H9 (cell line): ENCODE measurements at regions not wholly inside any gene's neighbourhood (a gene's known extent, or its start where the extent isn't known, plus 50 kb on each side); places are given as distances from the start of the nearest gene placed in this dataset.

Experiments used
- DNase-seq: peaks from one replicate; pipeline ENCODE4 v3.0.0-alpha.2; 2017
- H2AFZ ChIP-seq: one replicate; pipeline ENCODE4 v1.6.1; 2013; ENCODE audit warnings: mild to moderate bottlenecking, low read length, control low read depth, moderate library complexity
- H2AK5ac ChIP-seq: 2 replicates; pipeline ENCODE4 v1.6.1; 2013; ENCODE audit warnings: low read length, control low read depth, mixed read lengths; ENCODE audit not compliant: insufficient read length
- H2BK120ac ChIP-seq: one replicate; pipeline ENCODE4 v1.6.1; 2013; ENCODE audit warnings: low read depth, mild to moderate bottlenecking, low read length, control low read depth, inconsistent platforms; ENCODE audit not compliant: poor library complexity, severe bottlenecking
- H2BK12ac ChIP-seq: 2 replicates; pipeline ENCODE4 v1.6.1; 2013; ENCODE audit warnings: low read length, control low read depth, mixed read lengths, low read depth; ENCODE audit not compliant: insufficient read length
- H2BK15ac ChIP-seq: 2 replicates; pipeline ENCODE4 v1.6.1; 2013; ENCODE audit warnings: low read depth, low read length, control low read depth
- H2BK20ac ChIP-seq: one replicate; pipeline ENCODE4 v1.6.1; 2013; ENCODE audit warnings: low read depth, mild to moderate bottlenecking, low read length, control low read depth, inconsistent platforms; ENCODE audit not compliant: poor library complexity, severe bottlenecking
- H2BK5ac ChIP-seq: 2 replicates; pipeline ENCODE4 v1.6.1; 2013; ENCODE audit warnings: low read length, control low read depth, mixed read lengths; ENCODE audit not compliant: insufficient read length
- H3K14ac ChIP-seq: 2 replicates; pipeline ENCODE4 v1.6.1; 2013; ENCODE audit warnings: low read length, control low read depth; ENCODE audit not compliant: insufficient read depth
- H3K18ac ChIP-seq: 2 replicates; pipeline ENCODE4 v1.6.1; 2013; ENCODE audit warnings: low read depth, mild to moderate bottlenecking, mixed read lengths, low read length, control low read depth; ENCODE audit not compliant: insufficient read length
- H3K23ac ChIP-seq: 2 replicates; pipeline ENCODE4 v1.6.1; 2013; ENCODE audit warnings: low read length, control low read depth, mixed read lengths, low read depth; ENCODE audit not compliant: insufficient read length
- H3K23me2 ChIP-seq: 2 replicates; pipeline ENCODE4 v1.6.1; 2013; ENCODE audit warnings: low read depth, mild to moderate bottlenecking, mixed read lengths, low read length, control low read depth; ENCODE audit not compliant: insufficient read length, poor library complexity, severe bottlenecking
- H3K27ac ChIP-seq: 2 replicates; pipeline ENCODE4 v1.5.1; 2013; ENCODE audit warnings: low read length, control low read depth, mixed read lengths, low read depth; ENCODE audit not compliant: insufficient read length
- H3K27me3 ChIP-seq: 2 replicates; pipeline ENCODE4 v1.6.1; 2013; ENCODE audit warnings: low read length, control low read depth, inconsistent platforms; ENCODE audit not compliant: insufficient read depth
- H3K4ac ChIP-seq: 2 replicates; pipeline ENCODE4 v1.6.1; 2013; ENCODE audit warnings: low read depth, mild to moderate bottlenecking, control low read depth, inconsistent platforms, low read length, moderate library complexity
- H3K4me1 ChIP-seq: 2 replicates; pipeline ENCODE4 v1.6.1; 2013; ENCODE audit warnings: low read length, control low read depth, inconsistent platforms; ENCODE audit not compliant: insufficient read depth
- H3K4me2 ChIP-seq: 2 replicates; pipeline ENCODE4 v1.6.1; 2013; ENCODE audit warnings: low read length, control low read depth, mixed read lengths; ENCODE audit not compliant: insufficient read length, insufficient read depth
- H3K56ac ChIP-seq: 2 replicates; pipeline ENCODE4 v1.6.1; 2013; ENCODE audit warnings: low read depth, mild to moderate bottlenecking, mixed read lengths, low read length, control low read depth; ENCODE audit not compliant: insufficient read length
- H3K79me1 ChIP-seq: 2 replicates; pipeline ENCODE4 v1.6.1; 2013; ENCODE audit warnings: low read depth, mild to moderate bottlenecking, moderate library complexity, low read length, control low read depth, inconsistent platforms; ENCODE audit not compliant: insufficient read depth, poor library complexity, severe bottlenecking
- H3K79me2 ChIP-seq: 2 replicates; pipeline ENCODE4 v1.6.1; 2013; ENCODE audit warnings: low read length, control low read depth, inconsistent platforms; ENCODE audit not compliant: insufficient read depth
- H3K9ac ChIP-seq: 2 replicates; pipeline ENCODE4 v1.6.1; 2013; ENCODE audit warnings: low read length, control low read depth, mixed read lengths; ENCODE audit not compliant: insufficient read length; ENCODE audit errors: extremely low read depth
- H3K9me3 ChIP-seq: one replicate; pipeline ENCODE4 v1.6.1; 2013; ENCODE audit warnings: low read depth, low read length, inconsistent platforms; ENCODE audit not compliant: control insufficient read depth
- H3T11ph ChIP-seq: one replicate; pipeline ENCODE4 v1.6.1; 2013; ENCODE audit warnings: mild to moderate bottlenecking, low read length, control low read depth, inconsistent platforms
- H4K20me1 ChIP-seq: one replicate; pipeline ENCODE4 v1.6.1; 2013; ENCODE audit not compliant: control insufficient read depth, insufficient read length, insufficient read depth
- H4K5ac ChIP-seq: 2 replicates; pipeline ENCODE4 v1.6.1; 2013; ENCODE audit warnings: low read depth, mild to moderate bottlenecking, mixed read lengths, low read length, control low read depth; ENCODE audit not compliant: insufficient read length
- H4K8ac ChIP-seq: replicated peaks from 2 replicates; pipeline ENCODE4 v1.6.1; 2013; ENCODE audit warnings: low read length, control low read depth, mixed read lengths, low read depth; ENCODE audit not compliant: insufficient read length
- H4K91ac ChIP-seq: 2 replicates; pipeline ENCODE4 v1.6.1; 2013; ENCODE audit warnings: low read depth, mild to moderate bottlenecking, moderate library complexity, mixed read lengths, low read length, control low read depth; ENCODE audit not compliant: insufficient read length
- H3K27ac Mint-ChIP-seq, 3 experiments: 2 replicates in 2 of 3; 3 replicates in 1 of 3; pipeline ENCODE4 v1.8.0; 2020 to 2021; ENCODE audit warnings: mixed read lengths in 3 of 3, mild to moderate bottlenecking in 1 of 3, moderate library complexity in 1 of 3
- H3K27me3 Mint-ChIP-seq: 2 replicates; pipeline ENCODE4 v1.8.0; 2021; ENCODE audit warnings: low read depth, mild to moderate bottlenecking, moderate library complexity, mixed read lengths
- H3K36me3 Mint-ChIP-seq, 3 experiments: 2 replicates in 2 of 3; 3 replicates in 1 of 3; pipeline ENCODE4 v1.8.0; 2020 to 2021; ENCODE audit warnings: low read depth in 3 of 3, mixed read lengths in 3 of 3; ENCODE audit not compliant: insufficient read depth in 1 of 3
- H3K4me1 Mint-ChIP-seq, 2 experiments: 2 replicates each; pipeline ENCODE4 v1.8.0; 2020; ENCODE audit warnings: mixed read lengths in 2 of 2
- H3K4me3 Mint-ChIP-seq, 2 experiments: 2 replicates in 1 of 2; 3 replicates in 1 of 2; pipeline ENCODE4 v1.8.0; 2020 to 2021; ENCODE audit warnings: mild to moderate bottlenecking in 2 of 2, mixed read lengths in 2 of 2, moderate library complexity in 1 of 2
- H3K9me3 Mint-ChIP-seq, 2 experiments: 2 replicates in 1 of 2; 3 replicates in 1 of 2; pipeline ENCODE4 v1.8.0; 2020; ENCODE audit warnings: mild to moderate bottlenecking in 2 of 2, mixed read lengths in 2 of 2, moderate library complexity in 1 of 2
- CTCF ChIP-seq: fragments of 200-600 bp; sonication (generic); conservative IDR thresholded peaks from 3 replicates; pipeline ENCODE4 v1.8.0; 2021; ENCODE audit warnings: antibody characterized with exemption, mild to moderate bottlenecking
- WGBS: extraction: QIAGEN DNeasy Blood & Tissue Kit; methylation state at CpG from one replicate; pipeline ENCODE4 v1.1.7; 2013; ENCODE audit warnings: missing lambda C conversion rate, low lambda C conversion rate, mixed read lengths; ENCODE audit not compliant: insufficient read length; ENCODE audit errors: extremely low coverage; 5-methylcytosine and 5-hydroxymethylcytosine counted together

- no peaks in the 10 kb centered on the region for H3K27me3 ChIP-seq
- no peaks in the 10 kb centered on the region for H3K4me1 ChIP-seq
- no peak overlapping the region for H3K23ac ChIP-seq
- no peaks in the 10 kb centered on the region for H3K27me3 Mint-ChIP-seq
- TF ChIP-seq CTCF = no peak
- no peaks in the 10 kb centered on the region for H3K79me1 ChIP-seq
- H2BK120ac ChIP-seq = no peak overlapping the region
- no peak overlapping the region for H2BK5ac ChIP-seq
- no peaks in the 10 kb centered on the region for H3K9me3 ChIP-seq
- no peak overlapping the region for H2BK20ac ChIP-seq
- no peak overlapping the region for H3K18ac ChIP-seq
- no peaks in the 10 kb centered on the region for H3K79me2 ChIP-seq
- H3K4me2 ChIP-seq = no peak overlapping the region
- H3K9ac ChIP-seq = no peak overlapping the region
- no peaks in the 10 kb centered on the region for H3K9me3 Mint-ChIP-seq
- no peaks in the 10 kb centered on the region for H3K23me2 ChIP-seq
- H3K27ac Mint-ChIP-seq = no peak overlapping the region
- no peak overlapping the region for H3K4ac ChIP-seq
- no peak overlapping the region for H3K27ac ChIP-seq
- peaks cover 6 to 7% of the 10 kb centered on the region in 2 experiments for H3K4me1 Mint-ChIP-seq
- H3K4me3 Mint-ChIP-seq = no peak overlapping the region
- H2AK5ac ChIP-seq = no peak overlapping the region
- no peak overlapping the region for H4K91ac ChIP-seq
- no peak overlapping the region for H2BK15ac ChIP-seq
- no peaks in the 10 kb centered on the region for H4K20me1 ChIP-seq
- H2AFZ ChIP-seq = no peak overlapping the region
- H4K8ac ChIP-seq = no peak overlapping the region
- H3K14ac ChIP-seq = no peak overlapping the region
- H3K56ac ChIP-seq = no peak overlapping the region
- no peak overlapping the region for H4K5ac ChIP-seq
- H3K36me3 Mint-ChIP-seq = no peaks in the 10 kb centered on the region
- no CpG with 5 or more reads among the region's 3 CpGs for WGBS
- DNase-seq = no peak
- H2BK12ac ChIP-seq = no peak overlapping the region
- H3T11ph ChIP-seq = no peak overlapping the region
Observed at GRCh38 chr6:113347436-113347835, 509.7 kb upstream of the MARCKS start.
